ENCODE measurements at regions not wholly inside any gene's neighbourhood (a gene's known extent, or its start where the extent isn't known, plus 50 kb on each side); places are given as distances from the start of the nearest gene placed in this dataset.

- no peak for DNase-seq
Measured at GRCh38 chr4:177699365-177700213, 257.4 kb upstream of the AGA start.

- DNase-seq, result no peak
Measured at GRCh38 chr4:177706916-177707315, 264.7 kb upstream of the AGA start.

- DNase-seq, result no peak
Measured at GRCh38 chr4:177713454-177713853, 271.2 kb upstream of the AGA start.

- DNase-seq, result no peak
Measured at GRCh38 chr4:177717407-177717806, 275.2 kb upstream of the AGA start.

- no peak for DNase-seq
Measured at GRCh38 chr4:177718514-177718913, 276.3 kb upstream of the AGA start.

GRCh38 chr4:177726111-177726510, 283.9 kb upstream of the AGA start:
- no peak for DNase-seq

- DNase-seq, result no peak
Measured at GRCh38 chr4:177728361-177729152, 286.3 kb upstream of the AGA start.

- no peak for DNase-seq
Measured at GRCh38 chr4:177729681-177730080, 287.4 kb upstream of the AGA start.

- no peak for DNase-seq
Measured at GRCh38 chr4:177737387-177737940, 295.2 kb upstream of the AGA start.

- no peak for DNase-seq
Measured at GRCh38 chr4:177740563-177740962, 298.3 kb upstream of the AGA start.

GRCh38 chr4:177759729-177760128, 317.5 kb upstream of the AGA start:
- no peak for DNase-seq

- DNase-seq, result no peak
Measured at GRCh38 chr4:177761692-177762091, 319.5 kb upstream of the AGA start.

- no peak for DNase-seq
Measured at GRCh38 chr4:177769155-177769554, 326.9 kb upstream of the AGA start.

- no peak for DNase-seq
Measured at GRCh38 chr4:177770776-177771175, 328.5 kb upstream of the AGA start.

- DNase-seq, result no peak
Measured at GRCh38 chr4:177771645-177772044, 329.4 kb upstream of the AGA start.

GRCh38 chr4:177778623-177779022, 336.4 kb upstream of the AGA start:
- no peak for DNase-seq

- no peak for DNase-seq
Measured at GRCh38 chr4:177785000-177785399, 342.8 kb upstream of the AGA start.

GRCh38 chr4:177789610-177790009, 347.4 kb upstream of the AGA start:
- no peak for DNase-seq

GRCh38 chr4:177791188-177791587, 349.0 kb upstream of the AGA start:
- DNase-seq, result no peak

- no peak for DNase-seq
Measured at GRCh38 chr4:177796841-177797240, 354.6 kb upstream of the AGA start.

GRCh38 chr4:177798161-177798560, 355.9 kb upstream of the AGA start:
- no peak for DNase-seq

- DNase-seq, result no peak
Measured at GRCh38 chr4:177802162-177802561, 359.9 kb upstream of the AGA start.

- no peak for DNase-seq
Measured at GRCh38 chr4:177802661-177803060, 360.4 kb upstream of the AGA start.

- no peak for DNase-seq
Measured at GRCh38 chr4:177803151-177803550, 360.9 kb upstream of the AGA start.

Data from activated CD8-positive, alpha-beta memory T cell treated with anti-CD3 and anti-CD28 coated beads, Interleukin-2, amount 50 U/mL, for 48 hours (primary cell).